Psoas muscle (tissue), 7 donors: ENCODE measurements at regions not wholly inside any gene's neighbourhood (a gene's known extent, or its start where the extent isn't known, plus 50 kb on each side); places are given as distances from the start of the nearest gene placed in this dataset.

Source experiments
- ATAC-seq, 4 donors: fragments of 200-7000 bp; cut with Tn5 transposase; one replicate each; pipeline ENCODE4 v1.9.1; 2020; ENCODE audit warnings: moderate library complexity in 3 of 4, mild to moderate bottlenecking in 2 of 4
- DNase-seq, 2 donors: peaks; one replicate each; pipeline ENCODE4 v3.0.0-alpha.2; 2020
- H3K27ac ChIP-seq: fragments of 200-600 bp; one replicate; pipeline ENCODE4 v1.8.0; 2022
- H3K27me3 ChIP-seq, 3 donors: fragments of 200-600 bp in 1 of 3; one replicate each; pipeline versions ENCODE4 v1.6.1 to v1.8.0; 2013 to 2022; ENCODE audit warnings: low read length in 2 of 3, mild to moderate bottlenecking in 2 of 3, moderate library complexity in 1 of 3; ENCODE audit not compliant: insufficient read depth in 3 of 3
- H3K36me3 ChIP-seq, 2 donors: fragments of 200-600 bp in 1 of 2; one replicate each; pipeline versions ENCODE4 v1.6.1 to v1.8.0; 2013 to 2022; ENCODE audit warnings: low read depth in 1 of 2, mild to moderate bottlenecking in 1 of 2, moderate library complexity in 1 of 2; ENCODE audit not compliant: insufficient read depth in 1 of 2
- H3K4me1 ChIP-seq: fragments of 200-600 bp; one replicate; pipeline ENCODE4 v1.8.0; 2022
- H3K4me3 ChIP-seq: fragments of 200-600 bp; one replicate; pipeline ENCODE4 v1.8.0; 2022; ENCODE audit warnings: mild to moderate bottlenecking
- H3K9me3 ChIP-seq: fragments of 200-600 bp; one replicate; pipeline ENCODE4 v1.8.0; 2022
- CTCF ChIP-seq: fragments of 200-600 bp; IDR thresholded peaks from one replicate; pipeline ENCODE4 v1.8.0; 2022; ENCODE audit warnings: antibody characterized with exemption
- WGBS, 3 donors: extraction: QIAGEN DNeasy Blood & Tissue Kit; methylation state at CpG; one replicate each; pipeline versions ENCODE4 v1.1.6 to v1.1.7; 2013; 5-methylcytosine and 5-hydroxymethylcytosine counted together
- intact Hi-C, 2 donors: fragments of 100-400 bp; cut with DNase I; formaldehyde crosslinking; loops; one replicate each; pipeline versions ENCODE4 v1.11.0 to v1.14.2; 2022
- donor health status: healthy with polysubstance abuse.
- donor health status: DM: no; HTN: no; CAD: no; lungs with moderate emphysema.
- donor health status: Bipolar disorder and iron deficiency.
- donor health status: healthy.
- donor health status: DM: yes; HTN: yes; CAD: no.
- donor health status: DM: no; HTN: no; CAD: no.
- donor health status: DM: yes; HTN: yes; CAD: no.

GRCh38 chr6:4448841-4449240 lies 313.5 kb upstream of the ECI2 start:
- no peaks in the 10 kb centered on the region for H3K4me1 ChIP-seq
- intact Hi-C loops: no loop called here
- WGBS, 3 donors: 81 to 88% (median 85%) methylated on average over 3 of the region's 3 CpGs
- TF ChIP-seq CTCF: no peak
- no peak for ATAC-seq
- no peak overlapping the region for H3K4me3 ChIP-seq
- no peak for DNase-seq
- no peak overlapping the region for H3K27ac ChIP-seq
- peaks cover 6% of the 10 kb centered on the region for H3K9me3 ChIP-seq
- H3K27me3 ChIP-seq: no peaks in the 10 kb centered on the region
- H3K36me3 ChIP-seq: no peaks in the 10 kb centered on the region

- intact Hi-C loops: no loop called here
- H3K27ac ChIP-seq: no peak overlapping the region
- TF ChIP-seq CTCF: no peak
- H3K4me3 ChIP-seq: no peak overlapping the region
- WGBS, 3 donors: 71 to 91% (median 79%) methylated on average over 5 of the region's 5 CpGs
- H3K4me1 ChIP-seq: no peaks in the 10 kb centered on the region
- DNase-seq (no peak), ATAC-seq (peak in 1 of 4 donors; percentile 20)
- H3K27me3 ChIP-seq: no peaks in the 10 kb centered on the region
- peaks cover 6% of the 10 kb centered on the region for H3K9me3 ChIP-seq
- H3K36me3 ChIP-seq: no peaks in the 10 kb centered on the region
These were observed 312.4 kb upstream of the ECI2 start for GRCh38 chr6:4447639-4448330.

- intact Hi-C loops: no loop called here
- H3K4me3 ChIP-seq: no peak overlapping the region
- 50 to 52% (median 51%) methylated on average over 8 of the region's 8 CpGs for WGBS, 3 donors
- H3K36me3 ChIP-seq: no peaks in the 10 kb centered on the region
- ATAC-seq (peak in 3 of 4 donors; percentile 66 to 91 (median 88)), DNase-seq (no peak)
- H3K27me3 ChIP-seq: no peaks in the 10 kb centered on the region
- no peaks in the 10 kb centered on the region for H3K4me1 ChIP-seq
- H3K9me3 ChIP-seq: peaks cover 6% of the 10 kb centered on the region
- no peak for TF ChIP-seq CTCF
- no peak overlapping the region for H3K27ac ChIP-seq
These were observed 311.6 kb upstream of the ECI2 start for GRCh38 chr6:4446982-4447381.

- DNase-seq (no peak), ATAC-seq (no peak)
- no peaks in the 10 kb centered on the region for H3K27me3 ChIP-seq
- H3K27ac ChIP-seq: no peak overlapping the region
- H3K9me3 ChIP-seq: peaks cover 4% of the 10 kb centered on the region
- no peak overlapping the region for H3K4me3 ChIP-seq
- intact Hi-C loops: no loop called here
- no peak for TF ChIP-seq CTCF
- no peaks in the 10 kb centered on the region for H3K4me1 ChIP-seq
- H3K36me3 ChIP-seq: no peaks in the 10 kb centered on the region
These were observed 306.6 kb upstream of the ECI2 start for GRCh38 chr6:4441981-4442434.

GRCh38 chr6:4439159-4439558 lies 303.8 kb upstream of the ECI2 start:
- DNase-seq (no peak), ATAC-seq (no peak)
- Histone ChIP-seq H3K27ac (no peak overlapping the region), H3K27me3 (no peaks in the 10 kb centered on the region), H3K36me3 (no peaks in the 10 kb centered on the region), H3K4me1 (no peaks in the 10 kb centered on the region), H3K9me3 (peaks cover 4% of the 10 kb centered on the region), H3K4me3 (no peak overlapping the region)
- no peak for TF ChIP-seq CTCF
- WGBS, 3 donors: 16 to 53% (median 46%) methylated on average over 2 of the region's 2 CpGs
- intact Hi-C loops: no loop called here
